ENCODE measurements at regions not wholly inside any gene's neighbourhood (a gene's known extent, or its start where the extent isn't known, plus 50 kb on each side); places are given as distances from the start of the nearest gene placed in this dataset.

DNA sequence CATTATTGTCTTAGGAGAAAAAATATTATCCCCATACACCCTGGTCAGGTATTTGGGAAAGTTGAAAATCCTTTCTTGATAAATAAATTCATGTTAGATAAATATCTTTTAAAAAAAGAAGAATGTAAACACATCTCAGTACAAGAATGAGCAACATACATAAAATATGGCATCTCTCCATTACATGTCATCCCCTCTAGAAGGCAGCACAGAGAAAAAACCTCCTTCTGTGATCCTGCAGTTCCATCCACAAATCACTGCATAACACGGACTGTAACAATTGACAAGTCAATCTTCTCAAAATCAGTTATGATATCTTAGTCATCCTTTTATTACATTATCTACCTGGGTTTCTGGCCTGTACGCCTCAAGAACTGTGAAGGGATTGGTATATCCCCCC, 683.9 kb upstream of the KLHL1 start:
- H3K27me3 ChIP-seq, result no peaks in the 10 kb centered on the region
- TF ChIP-seq EZH2phosphoT487 (IDR thresholded peaks at IDR 0.05; ENCODE audit: low read depth, severe bottlenecking, unreplicated experiment) (no peak), EZH2 (IDR thresholded peaks at IDR 0.05; ENCODE audit: borderline replicate concordance) (no peak)
- TF ChIP-seq, protein P1, sequence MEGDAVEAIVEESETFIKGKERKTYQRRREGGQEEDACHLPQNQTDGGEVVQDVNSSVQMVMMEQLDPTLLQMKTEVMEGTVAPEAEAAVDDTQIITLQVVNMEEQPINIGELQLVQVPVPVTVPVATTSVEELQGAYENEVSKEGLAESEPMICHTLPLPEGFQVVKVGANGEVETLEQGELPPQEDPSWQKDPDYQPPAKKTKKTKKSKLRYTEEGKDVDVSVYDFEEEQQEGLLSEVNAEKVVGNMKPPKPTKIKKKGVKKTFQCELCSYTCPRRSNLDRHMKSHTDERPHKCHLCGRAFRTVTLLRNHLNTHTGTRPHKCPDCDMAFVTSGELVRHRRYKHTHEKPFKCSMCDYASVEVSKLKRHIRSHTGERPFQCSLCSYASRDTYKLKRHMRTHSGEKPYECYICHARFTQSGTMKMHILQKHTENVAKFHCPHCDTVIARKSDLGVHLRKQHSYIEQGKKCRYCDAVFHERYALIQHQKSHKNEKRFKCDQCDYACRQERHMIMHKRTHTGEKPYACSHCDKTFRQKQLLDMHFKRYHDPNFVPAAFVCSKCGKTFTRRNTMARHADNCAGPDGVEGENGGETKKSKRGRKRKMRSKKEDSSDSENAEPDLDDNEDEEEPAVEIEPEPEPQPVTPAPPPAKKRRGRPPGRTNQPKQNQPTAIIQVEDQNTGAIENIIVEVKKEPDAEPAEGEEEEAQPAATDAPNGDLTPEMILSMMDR (IDR thresholded peaks at IDR 0.05; ENCODE audit: poor library complexity), result no peak
- H3K9me2 ChIP-seq (replicated peaks; ENCODE audit: insufficient read depth), result no peaks in the 10 kb centered on the region
- no peak overlapping the region for H3K27ac ChIP-seq
- DNase-seq (ENCODE audit: low spot score), result no peak
- no peaks in the 10 kb centered on the region for H3K9me3 ChIP-seq (ENCODE audit: low read depth)
- H3K79me2 ChIP-seq, result no peaks in the 10 kb centered on the region
- H3K4me2 ChIP-seq, result no peak overlapping the region
- no peaks in the 10 kb centered on the region for H3K4me1 ChIP-seq (ENCODE audit: insufficient read depth)
- H2AFZ ChIP-seq, result no peak overlapping the region
- no peaks in the 10 kb centered on the region for H4K20me1 ChIP-seq (ENCODE audit: insufficient read depth, poor library complexity, severe bottlenecking)
- no peak overlapping the region for H3K4me3 ChIP-seq
- WGBS (ENCODE audit: low lambda C conversion rate, missing lambda C conversion rate), result 72% methylated on average over 2 of the region's 2 CpGs
- no peaks in the 10 kb centered on the region for H3K36me3 ChIP-seq (replicated peaks; ENCODE audit: insufficient read depth, low read depth)

DNA sequence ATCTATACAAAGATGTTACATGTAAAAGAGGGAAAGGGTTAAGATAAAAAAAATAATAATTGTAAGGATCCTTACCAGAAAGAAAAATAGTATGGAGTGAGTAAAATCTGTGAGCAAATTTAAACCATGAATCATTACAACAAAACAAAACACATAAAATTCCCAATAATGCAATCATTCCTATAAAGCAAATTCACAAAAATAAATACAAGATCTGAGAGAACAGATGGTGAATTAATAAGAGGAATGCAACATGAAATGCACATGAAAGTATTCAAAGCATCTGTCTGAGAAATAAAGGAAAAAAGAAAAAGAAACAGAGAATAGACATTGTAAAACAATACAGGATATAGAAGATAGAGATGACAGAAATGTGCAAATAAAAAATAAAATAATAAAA, 681.5 kb upstream of the KLHL1 start:
- Histone ChIP-seq H3K36me3 (replicated peaks; ENCODE audit: insufficient read depth, low read depth) (no peaks in the 10 kb centered on the region), H3K79me2 (no peaks in the 10 kb centered on the region), H3K4me1 (ENCODE audit: insufficient read depth) (no peaks in the 10 kb centered on the region), H2AFZ (no peak overlapping the region), H3K9me3 (ENCODE audit: low read depth) (no peaks in the 10 kb centered on the region), H3K9me2 (replicated peaks; ENCODE audit: insufficient read depth) (no peaks in the 10 kb centered on the region), H3K27ac (no peak overlapping the region), H3K4me3 (no peak overlapping the region), H4K20me1 (ENCODE audit: insufficient read depth, poor library complexity, severe bottlenecking) (no peaks in the 10 kb centered on the region), H3K27me3 (no peaks in the 10 kb centered on the region), H3K4me2 (no peak overlapping the region)
- no peak for DNase-seq (ENCODE audit: low spot score)
- no peak for TF ChIP-seq EZH2 (IDR thresholded peaks at IDR 0.05; ENCODE audit: borderline replicate concordance)
- TF ChIP-seq, protein P1 (IDR thresholded peaks at IDR 0.05; ENCODE audit: poor library complexity), result no peak
- no peak for TF ChIP-seq EZH2phosphoT487 (IDR thresholded peaks at IDR 0.05; ENCODE audit: low read depth, severe bottlenecking, unreplicated experiment)

- no peak overlapping the region for H3K27ac ChIP-seq
- no peak overlapping the region for H2AFZ ChIP-seq
- 74% methylated on average over 3 of the region's 3 CpGs for WGBS (ENCODE audit: low lambda C conversion rate, missing lambda C conversion rate)
- no peaks in the 10 kb centered on the region for H3K79me2 ChIP-seq
- H3K36me3 ChIP-seq (replicated peaks; ENCODE audit: insufficient read depth, low read depth), result no peaks in the 10 kb centered on the region
- no peak overlapping the region for H3K4me3 ChIP-seq
- no peaks in the 10 kb centered on the region for H3K9me3 ChIP-seq (ENCODE audit: low read depth)
- TF ChIP-seq, protein P1 (IDR thresholded peaks at IDR 0.05; ENCODE audit: poor library complexity), result no peak
- no peak for TF ChIP-seq EZH2phosphoT487 (IDR thresholded peaks at IDR 0.05; ENCODE audit: low read depth, severe bottlenecking, unreplicated experiment)
- no peak for TF ChIP-seq EZH2 (IDR thresholded peaks at IDR 0.05; ENCODE audit: borderline replicate concordance)
- H3K27me3 ChIP-seq, result no peaks in the 10 kb centered on the region
- H3K9me2 ChIP-seq (replicated peaks; ENCODE audit: insufficient read depth), result no peaks in the 10 kb centered on the region
- no peaks in the 10 kb centered on the region for H3K4me1 ChIP-seq (ENCODE audit: insufficient read depth)
- H3K4me2 ChIP-seq, result no peak overlapping the region
- no peak for DNase-seq (ENCODE audit: low spot score)
- no peaks in the 10 kb centered on the region for H4K20me1 ChIP-seq (ENCODE audit: insufficient read depth, poor library complexity, severe bottlenecking)
These were observed 679.8 kb upstream of the KLHL1 start for GRCh38 chr13:70788074-70788473.

All from hepatocyte (in vitro differentiated cells).